BJ (cell line): ENCODE measurements at regions not wholly inside any gene's neighbourhood (a gene's known extent, or its start where the extent isn't known, plus 50 kb on each side); places are given as distances from the start of the nearest gene placed in this dataset.

Experiments used
- CTCF ChIA-PET: fragments of 350-600 bp; formaldehyde crosslinking; extraction: SDS; loops from one replicate; lab custom pipeline; 2021; ENCODE audit warnings: antibody characterized with exemption, inconsistent platforms; lab: Yijun Ruan, JAX
- POLR2A ChIA-PET: fragments of 300-600 bp; sonication (Branson Sonifier 250); formaldehyde crosslinking; extraction: SDS; loops from one replicate; lab custom pipeline; 2021; ENCODE audit warnings: antibody characterized with exemption; lab: Charles Lee
- DNase-seq: peaks from one replicate; pipeline ENCODE4 v3.0.0-alpha.2; 2011; ENCODE audit warnings: low read depth
- H3K27me3 ChIP-seq: 2 replicates; pipeline ENCODE4 v1.6.0; 2011; ENCODE audit warnings: low read length; ENCODE audit not compliant: control insufficient read depth, insufficient read depth
- H3K36me3 ChIP-seq: 2 replicates; pipeline ENCODE4 v1.5.1; 2011; ENCODE audit warnings: low read length; ENCODE audit not compliant: control insufficient read depth, insufficient read depth
- H3K4me3 ChIP-seq: 2 replicates; pipeline ENCODE4 v1.5.1; 2011; ENCODE audit warnings: low read depth, mild to moderate bottlenecking, control low read depth, low read length
- TF ChIP-seq, protein P1 (sequence below): IDR thresholded peaks from 2 replicates; pipeline ENCODE4 v1.5.1; 2011; ENCODE audit warnings: low read depth, mild to moderate bottlenecking, control low read depth, inconsistent platforms, low read length, moderate library complexity; ENCODE audit not compliant: insufficient read depth

- Histone ChIP-seq H3K36me3 (no peaks in the 10 kb centered on the region), H3K27me3 (no peaks in the 10 kb centered on the region)
Measured at GRCh38 chr1:109847251-109847650, 63.4 kb upstream of the CSF1 start.

DNA sequence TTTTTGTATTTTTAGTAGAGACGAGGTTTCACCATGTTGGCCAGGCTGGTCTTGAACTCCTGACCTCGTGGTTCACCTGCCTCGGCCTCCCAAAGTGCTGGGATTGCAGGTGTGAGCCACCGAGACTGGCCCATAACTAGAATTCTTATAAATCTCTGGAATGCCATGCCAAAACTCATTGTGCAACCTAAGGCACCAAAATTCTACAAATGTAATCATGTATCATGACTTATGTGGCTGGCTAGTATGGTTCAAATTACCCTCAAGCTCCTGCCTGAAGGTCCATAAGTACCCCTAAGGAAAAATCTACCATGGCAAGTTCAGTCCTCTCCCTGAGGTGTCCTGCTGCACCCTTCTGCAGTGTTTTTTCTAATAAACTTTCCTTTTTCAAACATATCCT is 63.8 kb upstream of the CSF1 start:
- ChIA-PET CTCF (no interaction called here), POLR2A (no interaction called here)
- DNase-seq: no peak
- no peaks in the 10 kb centered on the region for H3K27me3 ChIP-seq
- TF ChIP-seq, protein P1, sequence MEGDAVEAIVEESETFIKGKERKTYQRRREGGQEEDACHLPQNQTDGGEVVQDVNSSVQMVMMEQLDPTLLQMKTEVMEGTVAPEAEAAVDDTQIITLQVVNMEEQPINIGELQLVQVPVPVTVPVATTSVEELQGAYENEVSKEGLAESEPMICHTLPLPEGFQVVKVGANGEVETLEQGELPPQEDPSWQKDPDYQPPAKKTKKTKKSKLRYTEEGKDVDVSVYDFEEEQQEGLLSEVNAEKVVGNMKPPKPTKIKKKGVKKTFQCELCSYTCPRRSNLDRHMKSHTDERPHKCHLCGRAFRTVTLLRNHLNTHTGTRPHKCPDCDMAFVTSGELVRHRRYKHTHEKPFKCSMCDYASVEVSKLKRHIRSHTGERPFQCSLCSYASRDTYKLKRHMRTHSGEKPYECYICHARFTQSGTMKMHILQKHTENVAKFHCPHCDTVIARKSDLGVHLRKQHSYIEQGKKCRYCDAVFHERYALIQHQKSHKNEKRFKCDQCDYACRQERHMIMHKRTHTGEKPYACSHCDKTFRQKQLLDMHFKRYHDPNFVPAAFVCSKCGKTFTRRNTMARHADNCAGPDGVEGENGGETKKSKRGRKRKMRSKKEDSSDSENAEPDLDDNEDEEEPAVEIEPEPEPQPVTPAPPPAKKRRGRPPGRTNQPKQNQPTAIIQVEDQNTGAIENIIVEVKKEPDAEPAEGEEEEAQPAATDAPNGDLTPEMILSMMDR: no peak
- H3K4me3 ChIP-seq: no peak overlapping the region
- no peaks in the 10 kb centered on the region for H3K36me3 ChIP-seq

More at GRCh38 chr1:109847251-109847650, 63.4 kb upstream of the CSF1 start:
- DNase-seq: no peak
- H3K4me3 ChIP-seq: no peak overlapping the region
- TF ChIP-seq, protein P1: no peak
- CTCF ChIA-PET: no interaction called here
- POLR2A ChIA-PET: no interaction called here

- POLR2A ChIA-PET: no interaction called here
- CTCF ChIA-PET: interaction anchor here (1.6 kb wide), 1 partner anchor 139 kb away, joined by 4 read pairs; the partner anchor contains the start of gene AHCYL1
Measured at GRCh38 chr1:109846162-109846561, 64.5 kb upstream of the CSF1 start.

DNA sequence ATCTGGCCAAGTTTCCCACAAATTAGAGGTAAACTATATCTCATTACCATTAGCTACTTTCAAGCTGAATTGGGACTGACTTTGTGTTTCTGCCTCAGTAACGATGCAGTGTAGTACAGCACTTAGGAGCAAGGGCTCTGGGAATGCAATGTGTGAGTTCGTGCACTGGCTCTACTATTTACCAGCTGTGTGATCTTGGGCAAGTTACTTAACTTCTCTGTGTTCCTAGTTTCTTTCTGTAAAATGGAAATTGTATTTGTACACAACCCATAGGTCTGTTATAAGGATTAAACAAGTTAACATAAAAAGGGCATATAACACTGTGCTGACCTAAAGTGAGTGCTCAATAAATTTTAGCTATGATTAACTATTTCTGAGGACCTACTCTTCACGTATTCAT is 65.0 kb upstream of the CSF1 start:
- no peaks in the 10 kb centered on the region for H3K36me3 ChIP-seq
- DNase-seq: no peak
- no peaks in the 10 kb centered on the region for H3K27me3 ChIP-seq
- H3K4me3 ChIP-seq: no peak overlapping the region
- ChIA-PET CTCF (interaction anchor here (1.2 to 1.6 kb wide), 2 partner anchors 12 to 139 kb away, joined by 4 read pairs; partner anchors contain the start of gene AHCYL1), POLR2A (no interaction called here)
- TF ChIP-seq, protein P1: no peak

More at GRCh38 chr1:109846162-109846561, 64.5 kb upstream of the CSF1 start:
- H3K36me3 ChIP-seq: no peaks in the 10 kb centered on the region
- H3K27me3 ChIP-seq: no peaks in the 10 kb centered on the region
- DNase-seq: no peak
- H3K4me3 ChIP-seq: no peak overlapping the region
- TF ChIP-seq, protein P1: no peak

DNA sequence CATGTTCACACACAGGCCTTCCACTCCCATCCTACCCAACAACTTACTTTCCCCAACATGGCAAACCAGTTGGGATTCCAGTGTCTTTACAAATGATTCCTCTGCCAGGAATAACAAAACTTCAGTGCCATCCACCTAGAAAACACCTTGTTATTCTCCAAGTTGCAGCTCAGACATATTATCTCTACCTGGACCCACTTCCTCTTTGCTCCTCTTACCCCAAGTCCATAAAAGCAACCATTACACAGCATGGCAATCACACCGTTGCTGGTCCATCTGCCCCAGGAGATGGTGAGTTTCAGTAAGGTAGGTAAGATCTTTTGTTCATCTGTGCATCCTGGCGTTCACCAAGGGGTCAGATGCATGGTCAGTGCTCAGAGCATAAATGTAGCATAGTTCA is 66.0 kb upstream of the CSF1 start:
- H3K27me3 ChIP-seq: no peaks in the 10 kb centered on the region
- POLR2A ChIA-PET: no interaction called here
- H3K36me3 ChIP-seq: no peaks in the 10 kb centered on the region
- no peak overlapping the region for H3K4me3 ChIP-seq
- TF ChIP-seq, protein P1: no peak
- DNase-seq: no peak
- CTCF ChIA-PET: interaction anchor here (1.2 to 1.6 kb wide), 2 partner anchors 11 to 140 kb away, joined by 4 read pairs; partner anchors contain the start of gene AHCYL1
